PC-9 (cell line): ENCODE measurements at regions not wholly inside any gene's neighbourhood (a gene's known extent, or its start where the extent isn't known, plus 50 kb on each side); places are given as distances from the start of the nearest gene placed in this dataset.

ENCODE experiments used
- BruUV-seq: library from RNA; stranded (reverse); fragments of 400-500 nt; replicated peaks from 2 replicates; lab custom pipeline; 2021; lab: Mats Ljungman, UMichigan
- CTCF ChIA-PET: fragments of 300-600 bp; sonication (Branson Sonifier 250); formaldehyde crosslinking; loops from one replicate; lab custom pipeline; 2022; ENCODE audit warnings: antibody characterized with exemption; lab: Charles Lee
- POLR2A ChIA-PET: fragments of 300-600 bp; sonication (Branson Sonifier 250); formaldehyde crosslinking; loops from one replicate; lab custom pipeline; 2022; ENCODE audit warnings: antibody characterized with exemption; ENCODE audit not compliant: unreplicated experiment; lab: Charles Lee
- DNase-seq, 2 experiments: peaks; one replicate each; pipeline versions ENCODE4 v3.0.0 to v3.0.0-alpha.2; 2015 to 2022; ENCODE audit warnings: mixed read lengths in 1 of 2
- H2AFZ ChIP-seq: fragments of 200-600 bp; sonication (generic); 2 replicates; pipeline ENCODE4 v1.8.1; 2017; ENCODE audit warnings: antibody characterized with exemption
- H3F3A ChIP-seq: fragments of 200-600 bp; sonication (generic); 2 replicates; pipeline ENCODE4 v1.8.1; 2017; ENCODE audit warnings: antibody characterized with exemption, mild to moderate bottlenecking, low read depth; ENCODE audit not compliant: insufficient read depth
- H3K27ac ChIP-seq: fragments of 200-600 bp; sonication (generic); 2 replicates; pipeline ENCODE4 v1.6.1; 2016; ENCODE audit warnings: mixed run types
- H3K27me3 ChIP-seq: fragments of 200-600 bp; sonication (generic); 2 replicates; pipeline ENCODE4 v1.6.1; 2016; ENCODE audit warnings: low read depth, mixed run types; ENCODE audit not compliant: insufficient read depth
- H3K36me3 ChIP-seq: fragments of 200-600 bp; sonication (generic); 2 replicates; pipeline ENCODE4 v1.6.1; 2016; ENCODE audit warnings: low read depth, mixed run types
- H3K4me1 ChIP-seq: fragments of 200-600 bp; sonication (generic); replicated peaks from 2 replicates; pipeline ENCODE4 v1.6.1; 2016; ENCODE audit warnings: mixed run types; ENCODE audit not compliant: insufficient read depth
- H3K4me2 ChIP-seq: fragments of 200-600 bp; sonication (generic); 2 replicates; pipeline ENCODE4 v1.6.1; 2017; ENCODE audit warnings: mixed run types
- H3K4me3 ChIP-seq: fragments of 200-600 bp; sonication (generic); 2 replicates; pipeline ENCODE4 v1.6.1; 2016; ENCODE audit warnings: mixed run types
- H3K79me2 ChIP-seq: fragments of 200-600 bp; sonication (generic); 2 replicates; pipeline ENCODE4 v1.6.1; 2017; ENCODE audit warnings: low read depth, mixed run types
- H3K9me2 ChIP-seq: fragments of 200-600 bp; sonication (generic); 2 replicates; pipeline ENCODE4 v1.8.1; 2017; ENCODE audit warnings: mild to moderate bottlenecking; ENCODE audit not compliant: insufficient read depth
- H3K9me3 ChIP-seq: fragments of 200-600 bp; sonication (generic); 2 replicates; pipeline ENCODE4 v1.8.1; 2016; ENCODE audit warnings: low read depth; ENCODE audit not compliant: insufficient read depth
- H4K20me1 ChIP-seq: fragments of 200-600 bp; sonication (generic); 2 replicates; pipeline ENCODE4 v1.8.1; 2017; ENCODE audit not compliant: insufficient read depth
- EZH2 ChIP-seq: fragments of 200-600 bp; sonication (generic); IDR thresholded peaks from 2 replicates; pipeline ENCODE4 v1.8.0; 2017; ENCODE audit warnings: antibody characterized with exemption, low read depth
- intact Hi-C: fragments of 100-400 bp; cut with micrococcal nuclease; formaldehyde crosslinking; loops from one replicate; pipeline ENCODE4 v1.10.0; 2022; ENCODE audit not compliant: unreplicated experiment
- TF ChIP-seq, protein P1 (sequence below): fragments of 200-600 bp; sonication (generic); conservative IDR thresholded peaks from 2 replicates; pipeline ENCODE4 v1.6.1; 2017; ENCODE audit warnings: mixed run types, antibody characterized with exemption, mild to moderate bottlenecking, moderate library complexity

DNA sequence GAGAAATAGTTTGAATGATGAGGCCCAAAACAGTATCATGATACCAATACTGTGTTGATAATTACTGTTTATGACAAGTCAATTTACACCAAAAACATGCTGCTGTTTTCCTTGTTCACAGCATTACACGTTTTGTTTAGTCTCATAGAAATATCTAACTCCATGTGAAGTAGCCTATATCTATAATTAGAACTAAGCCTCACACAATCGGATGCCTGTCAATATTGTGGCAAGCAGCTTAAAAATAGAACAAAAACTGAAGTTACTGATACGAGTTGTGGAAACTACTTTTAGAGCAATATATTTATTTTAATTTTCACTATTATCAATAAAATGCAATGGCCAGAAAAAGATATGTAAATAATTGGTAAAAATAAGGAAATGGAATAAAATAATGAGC, 470.8 kb downstream of the ZEB2 start:
- TF ChIP-seq, protein P1, sequence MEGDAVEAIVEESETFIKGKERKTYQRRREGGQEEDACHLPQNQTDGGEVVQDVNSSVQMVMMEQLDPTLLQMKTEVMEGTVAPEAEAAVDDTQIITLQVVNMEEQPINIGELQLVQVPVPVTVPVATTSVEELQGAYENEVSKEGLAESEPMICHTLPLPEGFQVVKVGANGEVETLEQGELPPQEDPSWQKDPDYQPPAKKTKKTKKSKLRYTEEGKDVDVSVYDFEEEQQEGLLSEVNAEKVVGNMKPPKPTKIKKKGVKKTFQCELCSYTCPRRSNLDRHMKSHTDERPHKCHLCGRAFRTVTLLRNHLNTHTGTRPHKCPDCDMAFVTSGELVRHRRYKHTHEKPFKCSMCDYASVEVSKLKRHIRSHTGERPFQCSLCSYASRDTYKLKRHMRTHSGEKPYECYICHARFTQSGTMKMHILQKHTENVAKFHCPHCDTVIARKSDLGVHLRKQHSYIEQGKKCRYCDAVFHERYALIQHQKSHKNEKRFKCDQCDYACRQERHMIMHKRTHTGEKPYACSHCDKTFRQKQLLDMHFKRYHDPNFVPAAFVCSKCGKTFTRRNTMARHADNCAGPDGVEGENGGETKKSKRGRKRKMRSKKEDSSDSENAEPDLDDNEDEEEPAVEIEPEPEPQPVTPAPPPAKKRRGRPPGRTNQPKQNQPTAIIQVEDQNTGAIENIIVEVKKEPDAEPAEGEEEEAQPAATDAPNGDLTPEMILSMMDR, result no peak
- TF ChIP-seq EZH2, result no peak
- H3K4me2 ChIP-seq, result no peak overlapping the region
- H4K20me1 ChIP-seq, result no peaks in the 10 kb centered on the region
- H3K4me1 ChIP-seq, result no peaks in the 10 kb centered on the region
- H3K36me3 ChIP-seq, result no peaks in the 10 kb centered on the region
- no peak for DNase-seq
- no peaks in the 10 kb centered on the region for H3K9me2 ChIP-seq
- no peak overlapping the region for H2AFZ ChIP-seq
- no TSS peak for BruUV-seq
- no peaks in the 10 kb centered on the region for H3K27me3 ChIP-seq
- ChIA-PET POLR2A (interaction anchor here (0.6 kb wide), 1 partner anchor 9 kb away, joined by 3 read pairs; no protein-coding TSS in a partner anchor), CTCF (no interaction called here)
- no peaks in the 10 kb centered on the region for H3K9me3 ChIP-seq
- H3K79me2 ChIP-seq, result no peaks in the 10 kb centered on the region
- H3F3A ChIP-seq, result no peaks in the 10 kb centered on the region
- H3K27ac ChIP-seq, result no peak overlapping the region
- intact Hi-C loops, result no loop called here
- H3K4me3 ChIP-seq, result no peak overlapping the region

DNA sequence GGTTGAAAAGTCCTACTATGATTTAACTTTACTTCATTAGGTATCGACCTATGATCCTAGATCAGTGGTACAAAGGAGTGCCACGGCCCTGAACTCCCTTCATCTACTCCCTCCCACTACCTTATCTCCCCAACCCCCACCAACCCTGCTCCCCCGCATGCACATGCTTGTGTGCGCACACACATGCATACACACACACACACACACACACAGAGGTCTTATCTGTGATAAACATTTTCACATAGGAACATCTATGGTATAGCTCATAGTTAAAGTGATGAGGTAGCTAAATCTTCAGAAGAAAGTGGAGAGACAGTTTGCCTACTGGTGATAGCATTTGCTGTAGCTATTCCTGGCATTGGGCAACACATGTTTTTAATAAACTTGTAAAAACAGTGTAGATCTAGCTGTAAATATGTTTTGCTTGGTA, 471.3 kb downstream of the ZEB2 start:
- Histone ChIP-seq H3K4me3 (no peak overlapping the region), H3K27ac (no peak overlapping the region), H3K4me1 (no peaks in the 10 kb centered on the region), H3K79me2 (no peaks in the 10 kb centered on the region), H3K27me3 (no peaks in the 10 kb centered on the region), H3K9me2 (no peaks in the 10 kb centered on the region), H4K20me1 (no peaks in the 10 kb centered on the region), H3K36me3 (no peaks in the 10 kb centered on the region), H2AFZ (no peak overlapping the region), H3K9me3 (no peaks in the 10 kb centered on the region), H3F3A (no peaks in the 10 kb centered on the region), H3K4me2 (no peak overlapping the region)
- intact Hi-C loops, result no loop called here
- TF ChIP-seq, protein P1, result no peak
- TF ChIP-seq EZH2, result no peak
- ChIA-PET POLR2A (interaction anchor here (0.8 kb wide), 1 partner anchor 15 kb away, joined by 4 read pairs; no protein-coding TSS in a partner anchor), CTCF (no interaction called here)
- DNase-seq, result no peak
- no TSS peak for BruUV-seq

DNA sequence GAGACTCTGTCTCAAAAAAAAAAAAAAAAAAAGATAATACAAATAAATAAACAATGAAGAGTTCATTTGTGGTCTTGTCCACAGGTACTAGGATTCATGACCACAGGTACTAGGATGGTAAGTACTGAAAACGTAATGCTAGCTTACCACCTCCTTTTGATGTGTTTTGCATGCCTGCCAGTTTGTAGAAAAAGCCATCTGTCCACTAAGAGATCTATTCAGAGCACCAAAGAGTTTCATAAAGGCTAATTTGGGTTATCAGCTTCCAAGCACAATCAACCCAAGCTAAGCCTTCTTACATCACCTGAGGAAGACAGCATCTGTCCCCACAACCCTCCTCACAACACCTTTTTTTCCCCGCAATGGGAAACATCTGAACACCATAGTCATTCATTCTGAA, 477.2 kb downstream of the ZEB2 start:
- H3F3A ChIP-seq, result no peaks in the 10 kb centered on the region
- H4K20me1 ChIP-seq, result no peaks in the 10 kb centered on the region
- no peaks in the 10 kb centered on the region for H3K4me1 ChIP-seq
- TF ChIP-seq, protein P1, result no peak
- no peak for TF ChIP-seq EZH2
- H3K36me3 ChIP-seq, result no peaks in the 10 kb centered on the region
- no peaks in the 10 kb centered on the region for H3K9me3 ChIP-seq
- POLR2A ChIA-PET, result no interaction called here
- H3K27me3 ChIP-seq, result no peaks in the 10 kb centered on the region
- no peaks in the 10 kb centered on the region; the same call in 1 of the 2 replicates for H3K9me2 ChIP-seq
- H3K4me2 ChIP-seq, result no peak overlapping the region
- H3K79me2 ChIP-seq, result no peaks in the 10 kb centered on the region
- H2AFZ ChIP-seq, result no peak overlapping the region
- no peak overlapping the region for H3K4me3 ChIP-seq
- CTCF ChIA-PET, result no interaction called here
- no TSS peak for BruUV-seq
- H3K27ac ChIP-seq, result no peak overlapping the region
- DNase-seq, result no peak
- intact Hi-C loops, result no loop called here
